Activated naive CD8-positive, alpha-beta T cell treated with anti-CD3 and anti-CD28 coated beads, Interleukin-2, amount 10 ng/mL, durations not matched to agents 7 days and 5 days (primary cell): ENCODE measurements at regions not wholly inside any gene's neighbourhood (a gene's known extent, or its start where the extent isn't known, plus 50 kb on each side); places are given as distances from the start of the nearest gene placed in this dataset.

Experiments
- ATAC-seq: fragments of 150-1000 bp; cut with Tn5 transposase; one replicate; pipeline ENCODE4 v1.10.0; 2021; ENCODE audit warnings: low read depth, moderate library complexity
- POLR2A ChIA-PET: fragments of 350-600 bp; sonication (Branson Sonifier 250); formaldehyde crosslinking; loops from one replicate; lab custom pipeline; 2021; ENCODE audit warnings: antibody characterized with exemption; lab: Charles Lee
- DNase-seq: peaks from one replicate; pipeline ENCODE4 v3.0.0; 2021
- H3K27ac Mint-ChIP-seq: one replicate; pipeline ENCODE4 v1.8.0; 2022; ENCODE audit warnings: mild to moderate bottlenecking, mixed read lengths
- H3K27me3 Mint-ChIP-seq: one replicate; pipeline ENCODE4 v1.8.0; 2022; ENCODE audit warnings: mild to moderate bottlenecking, moderate library complexity, mixed read lengths
- H3K36me3 Mint-ChIP-seq: one replicate; pipeline ENCODE4 v1.8.0; 2021; ENCODE audit warnings: mild to moderate bottlenecking, mixed read lengths
- H3K4me1 Mint-ChIP-seq: one replicate; pipeline ENCODE4 v1.8.0; 2021; ENCODE audit warnings: mixed read lengths
- H3K4me3 Mint-ChIP-seq: one replicate; pipeline ENCODE4 v1.8.0; 2022; ENCODE audit warnings: mild to moderate bottlenecking, moderate library complexity, mixed read lengths
- H3K9me3 Mint-ChIP-seq: one replicate; pipeline ENCODE4 v1.8.0; 2021; ENCODE audit warnings: mixed read lengths

DNA sequence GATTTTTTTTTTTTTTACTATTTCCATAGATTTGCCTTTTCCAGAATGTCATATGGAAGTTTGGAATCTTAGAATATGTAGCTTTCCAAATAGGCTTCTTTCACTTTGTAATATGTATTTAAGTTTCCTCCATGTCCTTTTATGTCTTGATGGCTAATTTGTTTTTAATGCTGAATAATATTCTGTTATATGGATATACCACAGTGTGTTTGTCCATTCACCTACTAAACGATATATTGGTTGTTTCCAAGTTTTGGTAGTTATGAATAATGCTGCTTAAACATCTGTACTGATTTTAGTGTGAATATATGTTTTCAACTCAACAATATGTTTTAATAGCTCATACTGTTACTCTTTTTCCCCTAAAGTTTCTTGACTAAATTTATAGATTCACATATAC, 669.8 kb upstream of the PCDH15 start:
- no peaks in the 10 kb centered on the region for H3K27me3 Mint-ChIP-seq
- no peaks in the 10 kb centered on the region for H3K4me1 Mint-ChIP-seq
- no peak for DNase-seq
- H3K27ac Mint-ChIP-seq, result no peak overlapping the region
- no peak overlapping the region for H3K4me3 Mint-ChIP-seq
- H3K36me3 Mint-ChIP-seq, result no peaks in the 10 kb centered on the region
- H3K9me3 Mint-ChIP-seq, result peaks cover 2% of the 10 kb centered on the region
- no peak for ATAC-seq
- POLR2A ChIA-PET, result no interaction called here

DNA sequence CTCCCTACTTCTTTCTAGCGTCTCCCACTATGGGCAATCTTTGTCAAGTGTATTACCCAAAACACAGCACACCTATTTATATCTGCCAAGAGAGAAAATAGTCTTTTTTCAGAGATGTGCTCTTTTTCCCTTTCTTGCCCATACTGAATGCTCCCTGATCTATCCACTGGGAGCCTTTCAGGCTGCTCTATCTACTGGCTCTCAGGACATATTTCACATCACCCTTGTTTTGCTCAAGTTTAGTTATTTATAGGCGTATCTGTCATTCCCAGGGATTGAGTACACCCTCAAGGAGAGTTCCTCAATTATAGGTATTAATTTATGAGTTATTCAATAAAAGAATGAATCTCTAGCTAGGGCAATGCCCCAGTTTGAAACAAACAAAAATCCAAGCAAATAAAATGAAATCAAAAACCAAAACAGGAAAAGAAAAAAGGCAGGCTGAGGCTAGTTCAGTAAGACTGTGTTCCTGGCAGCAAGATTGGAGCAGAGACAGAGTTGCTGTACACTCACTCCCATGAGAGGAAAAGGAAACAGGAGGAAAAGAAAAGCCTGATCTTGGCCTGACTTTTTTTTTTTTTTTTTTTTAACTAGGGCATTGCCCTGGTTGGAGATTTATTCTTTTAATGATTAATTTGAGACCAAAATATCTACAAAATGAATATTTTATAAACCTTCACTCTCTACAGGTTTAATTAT, 665.9 kb upstream of the PCDH15 start:
- DNase-seq (no peak), ATAC-seq (no peak)
- POLR2A ChIA-PET, result no interaction called here
- H3K27me3 Mint-ChIP-seq, result no peaks in the 10 kb centered on the region
- H3K9me3 Mint-ChIP-seq, result peaks cover 4% of the 10 kb centered on the region
- no peaks in the 10 kb centered on the region for H3K4me1 Mint-ChIP-seq
- H3K27ac Mint-ChIP-seq, result no peak overlapping the region
- H3K4me3 Mint-ChIP-seq, result no peak overlapping the region
- H3K36me3 Mint-ChIP-seq, result no peaks in the 10 kb centered on the region

GRCh38 chr10:55464083-55464482, 663.1 kb upstream of the PCDH15 start:
- H3K4me3 Mint-ChIP-seq, result no peak overlapping the region
- H3K9me3 Mint-ChIP-seq, result peaks cover 2% of the 10 kb centered on the region
- no peaks in the 10 kb centered on the region for H3K4me1 Mint-ChIP-seq
- POLR2A ChIA-PET, result no interaction called here
- H3K27ac Mint-ChIP-seq, result no peak overlapping the region
- ATAC-seq (no peak), DNase-seq (no peak)
- no peaks in the 10 kb centered on the region for H3K36me3 Mint-ChIP-seq
- H3K27me3 Mint-ChIP-seq, result no peaks in the 10 kb centered on the region

GRCh38 chr10:55460008-55460407, 659.0 kb upstream of the PCDH15 start:
- ATAC-seq, result no peak
- peaks cover 2% of the 10 kb centered on the region for H3K9me3 Mint-ChIP-seq
- H3K4me1 Mint-ChIP-seq, result no peaks in the 10 kb centered on the region
- no peak for DNase-seq
- H3K27ac Mint-ChIP-seq, result no peak overlapping the region
- H3K27me3 Mint-ChIP-seq, result no peaks in the 10 kb centered on the region
- POLR2A ChIA-PET, result no interaction called here
- no peak overlapping the region for H3K4me3 Mint-ChIP-seq
- no peaks in the 10 kb centered on the region for H3K36me3 Mint-ChIP-seq

- Mint-ChIP-seq H3K9me3 (no peaks in the 10 kb centered on the region), H3K4me3 (no peak overlapping the region), H3K36me3 (no peaks in the 10 kb centered on the region), H3K27me3 (no peaks in the 10 kb centered on the region), H3K4me1 (no peaks in the 10 kb centered on the region), H3K27ac (no peak overlapping the region)
- DNase-seq, result no peak
- POLR2A ChIA-PET, result no interaction called here
- ATAC-seq, result no peak
Measured at GRCh38 chr10:55449981-55450380, 649.0 kb upstream of the PCDH15 start.

DNA sequence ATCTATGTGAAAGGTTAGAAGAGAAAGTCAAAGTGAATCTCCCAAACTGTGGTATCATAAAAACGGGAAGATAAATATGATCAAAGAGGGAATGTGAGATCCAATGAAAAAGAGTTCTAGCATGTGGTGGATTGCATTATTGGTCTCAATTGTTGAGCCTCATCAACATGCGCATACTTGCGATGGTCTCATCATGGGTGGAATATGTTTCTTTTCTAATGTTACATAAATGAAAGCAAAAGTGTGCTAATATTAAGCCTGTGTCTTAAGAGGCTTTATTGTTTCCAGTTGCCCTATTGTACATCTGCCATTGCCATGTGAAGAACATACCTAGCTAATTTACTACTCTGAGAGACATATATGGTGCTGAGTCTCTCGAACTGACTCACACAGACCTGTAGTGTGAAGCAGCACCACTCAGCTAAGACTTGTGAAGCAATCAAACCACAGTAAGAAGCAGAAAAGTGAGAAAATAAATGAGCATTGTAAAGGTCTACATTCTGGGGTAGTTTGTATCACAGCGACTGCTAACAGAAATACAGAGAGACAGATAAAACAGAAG, 645.5 kb upstream of the PCDH15 start:
- DNase-seq (no peak), ATAC-seq (no peak)
- no peak overlapping the region for H3K4me3 Mint-ChIP-seq
- peaks cover 4% of the 10 kb centered on the region for H3K9me3 Mint-ChIP-seq
- H3K27ac Mint-ChIP-seq, result no peak overlapping the region
- no peaks in the 10 kb centered on the region for H3K27me3 Mint-ChIP-seq
- no peaks in the 10 kb centered on the region for H3K36me3 Mint-ChIP-seq
- no peaks in the 10 kb centered on the region for H3K4me1 Mint-ChIP-seq
- POLR2A ChIA-PET, result no interaction called here

DNA sequence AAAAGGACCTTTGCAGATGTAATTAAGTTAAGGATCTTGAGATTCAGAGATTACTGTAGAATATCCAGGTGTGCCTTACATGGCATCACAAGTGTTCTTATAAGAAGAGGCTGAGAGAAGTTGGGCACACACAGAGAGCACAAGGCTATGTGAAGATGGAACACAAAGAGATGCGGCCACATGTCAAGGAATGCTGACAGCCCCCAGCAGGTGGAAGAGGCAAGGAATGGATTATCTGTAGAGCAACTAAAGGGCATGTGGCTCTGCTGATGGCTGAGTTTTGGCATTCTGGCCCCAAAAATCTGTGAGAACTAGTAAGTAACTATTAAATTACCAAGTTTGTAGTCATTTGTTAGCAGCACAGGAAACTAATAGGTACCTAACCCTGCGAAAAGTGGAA, 640.7 kb upstream of the PCDH15 start:
- no peak for DNase-seq
- H3K4me3 Mint-ChIP-seq, result no peak overlapping the region
- no peak overlapping the region for H3K27ac Mint-ChIP-seq
- H3K27me3 Mint-ChIP-seq, result no peaks in the 10 kb centered on the region
- no peaks in the 10 kb centered on the region for H3K36me3 Mint-ChIP-seq
- POLR2A ChIA-PET, result no interaction called here
- H3K4me1 Mint-ChIP-seq, result no peaks in the 10 kb centered on the region
- no peak for ATAC-seq
- H3K9me3 Mint-ChIP-seq, result peaks cover 7% of the 10 kb centered on the region

DNA sequence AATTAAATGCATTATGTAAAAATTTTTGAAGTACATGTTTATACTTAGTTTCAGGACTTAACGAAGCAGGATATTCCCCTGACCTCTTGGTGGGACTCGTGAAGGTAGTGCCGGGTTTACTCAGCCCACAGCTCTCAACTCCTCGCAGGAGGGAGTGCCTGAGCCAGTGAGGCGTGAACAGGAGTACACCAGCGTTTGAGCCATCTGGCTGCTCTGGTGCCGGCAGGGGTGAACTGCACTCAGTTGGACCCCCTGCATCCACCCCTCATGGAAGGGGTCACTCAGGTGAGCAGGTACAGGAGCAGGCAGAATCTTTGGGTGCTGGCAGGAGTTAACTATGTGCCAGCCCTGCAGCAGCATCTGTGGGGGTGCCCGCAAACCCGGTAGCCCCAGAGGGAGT, 625.1 kb upstream of the PCDH15 start:
- POLR2A ChIA-PET, result no interaction called here
- H3K27me3 Mint-ChIP-seq, result no peaks in the 10 kb centered on the region
- no peak overlapping the region for H3K27ac Mint-ChIP-seq
- H3K36me3 Mint-ChIP-seq, result no peaks in the 10 kb centered on the region
- H3K4me3 Mint-ChIP-seq, result no peak overlapping the region
- H3K9me3 Mint-ChIP-seq, result no peaks in the 10 kb centered on the region
- no peaks in the 10 kb centered on the region for H3K4me1 Mint-ChIP-seq
- DNase-seq, result no peak
- no peak for ATAC-seq

DNA sequence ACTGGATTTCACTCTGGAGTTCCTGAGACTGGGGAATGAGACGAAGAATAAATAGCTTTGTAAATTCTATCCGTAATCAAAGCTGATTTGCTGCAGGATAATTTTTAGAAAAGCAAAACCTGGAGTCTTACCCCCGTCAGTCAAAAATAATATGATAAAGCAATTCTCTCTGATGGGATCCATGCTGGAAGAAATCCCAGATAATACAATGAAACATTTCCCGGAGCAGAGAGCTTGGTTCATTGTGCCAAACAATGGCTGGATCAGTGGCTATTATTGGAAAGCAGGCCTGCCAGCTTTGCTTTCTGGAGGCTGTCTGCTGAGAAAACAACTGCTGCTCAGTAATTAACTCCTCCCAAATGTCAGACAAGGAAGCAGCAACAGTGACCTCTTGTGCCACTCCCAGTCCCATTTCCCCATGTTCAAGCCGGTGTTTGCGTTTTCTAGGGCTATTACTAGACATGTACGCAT, 609.4 kb upstream of the PCDH15 start:
- Mint-ChIP-seq H3K36me3 (no peaks in the 10 kb centered on the region), H3K4me1 (no peaks in the 10 kb centered on the region), H3K27me3 (no peaks in the 10 kb centered on the region), H3K27ac (no peak overlapping the region), H3K9me3 (peaks cover 1% of the 10 kb centered on the region), H3K4me3 (no peak overlapping the region)
- ATAC-seq (no peak), DNase-seq (no peak)
- POLR2A ChIA-PET, result no interaction called here

DNA sequence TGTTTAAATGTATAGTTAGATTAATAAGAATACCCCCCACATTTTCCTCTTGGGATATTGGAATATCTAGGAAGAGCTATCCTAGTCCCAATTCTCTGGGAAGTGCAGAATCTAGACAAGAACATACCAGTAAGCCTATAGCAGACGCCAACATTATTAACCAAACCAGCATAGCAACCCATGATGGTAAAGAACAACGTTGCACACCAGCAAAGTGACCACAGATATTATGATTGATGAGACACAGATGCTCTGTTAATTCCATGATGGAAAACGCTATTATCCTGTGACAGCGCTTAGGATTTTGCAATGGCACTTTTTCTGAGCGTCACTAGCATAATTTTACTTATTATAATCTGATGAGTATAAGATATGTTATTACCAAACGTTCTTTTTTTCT, 603.1 kb upstream of the PCDH15 start:
- POLR2A ChIA-PET, result no interaction called here
- H3K27ac Mint-ChIP-seq, result no peak overlapping the region
- H3K27me3 Mint-ChIP-seq, result no peaks in the 10 kb centered on the region
- H3K4me3 Mint-ChIP-seq, result no peak overlapping the region
- H3K4me1 Mint-ChIP-seq, result no peaks in the 10 kb centered on the region
- ATAC-seq, result no peak
- no peak for DNase-seq
- peaks cover under 1% of the 10 kb centered on the region for H3K9me3 Mint-ChIP-seq
- H3K36me3 Mint-ChIP-seq, result no peaks in the 10 kb centered on the region

DNA sequence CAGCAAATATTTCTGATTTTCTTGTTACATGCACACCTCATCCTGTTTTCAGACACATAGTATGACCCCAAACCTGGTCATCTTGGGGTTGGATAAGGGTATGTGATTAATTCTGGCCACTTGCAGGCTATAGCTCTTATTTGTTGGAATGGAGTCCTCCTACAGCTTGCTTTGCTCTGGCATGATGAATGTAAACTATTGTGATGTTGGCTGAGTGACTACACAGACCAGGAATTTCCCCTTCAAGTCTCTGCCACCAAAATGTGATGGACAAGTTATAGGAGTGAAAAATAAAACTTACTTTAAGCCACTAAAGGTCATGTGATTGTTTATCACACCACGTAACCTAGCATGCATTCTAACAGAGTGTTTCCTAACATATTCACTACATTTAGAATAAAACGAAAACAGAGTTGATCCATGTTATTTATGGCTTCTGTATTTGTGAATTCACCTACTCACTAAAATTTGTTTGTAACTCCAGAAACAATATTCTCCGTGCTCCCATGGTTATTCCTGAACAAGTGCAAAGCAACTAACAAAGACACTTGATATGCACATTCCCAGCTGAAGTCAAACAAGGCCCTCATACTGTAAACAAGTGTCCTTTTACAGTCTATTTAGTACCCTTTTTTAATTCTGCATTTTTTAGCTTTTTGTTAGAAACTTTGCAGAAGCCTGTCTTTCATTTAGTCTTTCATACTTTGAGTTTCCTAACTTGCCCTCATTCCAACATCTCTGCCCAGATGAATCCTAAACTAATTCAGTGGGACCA, 599.2 kb upstream of the PCDH15 start:
- no peak overlapping the region for H3K4me3 Mint-ChIP-seq
- POLR2A ChIA-PET, result no interaction called here
- ATAC-seq, result no peak

GRCh38 chr10:55398497-55398882, 597.5 kb upstream of the PCDH15 start:
- no peaks in the 10 kb centered on the region for H3K36me3 Mint-ChIP-seq
- DNase-seq, result no peak
- H3K27me3 Mint-ChIP-seq, result no peaks in the 10 kb centered on the region
- no peak overlapping the region for H3K27ac Mint-ChIP-seq
- H3K4me1 Mint-ChIP-seq, result no peaks in the 10 kb centered on the region
- POLR2A ChIA-PET, result no interaction called here
- no peaks in the 10 kb centered on the region for H3K9me3 Mint-ChIP-seq
- no peak overlapping the region for H3K4me3 Mint-ChIP-seq
- ATAC-seq, result no peak

More for the DNA sequence above, 599.2 kb upstream of the PCDH15 start:
- no peaks in the 10 kb centered on the region for H3K9me3 Mint-ChIP-seq
- H3K27me3 Mint-ChIP-seq, result no peaks in the 10 kb centered on the region
- no peak for DNase-seq
- no peaks in the 10 kb centered on the region for H3K4me1 Mint-ChIP-seq
- no peak overlapping the region for H3K27ac Mint-ChIP-seq
- no peaks in the 10 kb centered on the region for H3K36me3 Mint-ChIP-seq

GRCh38 chr10:55397777-55398496, 596.9 kb upstream of the PCDH15 start:
- POLR2A ChIA-PET, result no interaction called here
- DNase-seq, result no peak
- H3K4me1 Mint-ChIP-seq, result no peaks in the 10 kb centered on the region
- H3K36me3 Mint-ChIP-seq, result no peaks in the 10 kb centered on the region
- H3K27ac Mint-ChIP-seq, result no peak overlapping the region
- ATAC-seq, result no peak
- no peaks in the 10 kb centered on the region for H3K9me3 Mint-ChIP-seq
- H3K27me3 Mint-ChIP-seq, result no peaks in the 10 kb centered on the region
- no peak overlapping the region for H3K4me3 Mint-ChIP-seq
